ENCODE measurements at regions not wholly inside any gene's neighbourhood (a gene's known extent, or its start where the extent isn't known, plus 50 kb on each side); places are given as distances from the start of the nearest gene placed in this dataset.

DNA sequence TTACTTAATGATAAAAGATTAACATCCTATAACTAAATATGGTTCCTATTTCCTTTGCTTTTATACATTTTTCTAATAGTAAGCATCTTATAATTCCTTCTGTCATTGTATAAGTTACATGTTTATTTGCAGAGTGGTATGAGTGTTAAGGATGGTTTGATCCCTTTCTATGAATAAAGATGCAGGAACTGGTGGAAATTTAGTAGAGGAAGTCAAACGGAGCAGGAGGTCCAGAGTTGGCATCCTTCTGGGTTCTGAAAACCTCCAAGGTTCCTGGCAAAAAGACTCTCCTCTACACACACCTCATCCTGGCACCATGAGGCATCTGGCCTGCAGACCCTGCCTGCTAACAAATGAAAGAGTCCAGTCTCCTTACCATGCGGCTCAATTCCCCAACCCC is 296.8 kb downstream of the SOX9 start:
- TF ChIP-seq GATA3 (IDR thresholded peaks at IDR 0.05; ENCODE audit: low read depth, low read length) (no peak), GATA2 (IDR thresholded peaks at IDR 0.05; ENCODE audit: low read depth, low read length) (no peak)
